NOMO-1 treated with dmso at 0.1 percent for 144 hours (cell line): ENCODE measurements at regions not wholly inside any gene's neighbourhood (a gene's known extent, or its start where the extent isn't known, plus 50 kb on each side); places are given as distances from the start of the nearest gene placed in this dataset.

Experiments
- DNase-seq: peaks from one replicate; lab custom pipeline; 2025; ENCODE audit not compliant: unreplicated experiment; lab: John Stamatoyannopoulos, UW

DNA sequence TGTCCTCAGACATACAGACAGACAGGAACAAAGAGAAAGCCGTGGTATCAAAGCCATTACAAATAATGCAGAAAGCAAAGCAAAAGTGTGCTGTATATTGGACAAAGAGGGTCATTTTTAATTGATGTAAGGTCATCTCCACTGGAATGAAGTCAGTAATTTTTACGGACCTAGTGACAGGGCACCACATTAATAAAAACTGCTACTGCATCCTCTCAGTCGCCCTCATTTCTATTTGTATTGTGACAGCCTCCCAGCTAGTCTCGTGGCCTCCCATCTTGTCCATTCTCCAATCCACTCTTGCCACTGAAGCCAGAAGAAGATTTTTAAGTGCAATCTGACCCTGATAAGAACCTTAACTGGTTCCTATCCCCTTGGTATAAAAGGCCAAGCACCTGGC lies 132.4 kb downstream of the NUAK1 start:
- DNase-seq: no peak

DNA sequence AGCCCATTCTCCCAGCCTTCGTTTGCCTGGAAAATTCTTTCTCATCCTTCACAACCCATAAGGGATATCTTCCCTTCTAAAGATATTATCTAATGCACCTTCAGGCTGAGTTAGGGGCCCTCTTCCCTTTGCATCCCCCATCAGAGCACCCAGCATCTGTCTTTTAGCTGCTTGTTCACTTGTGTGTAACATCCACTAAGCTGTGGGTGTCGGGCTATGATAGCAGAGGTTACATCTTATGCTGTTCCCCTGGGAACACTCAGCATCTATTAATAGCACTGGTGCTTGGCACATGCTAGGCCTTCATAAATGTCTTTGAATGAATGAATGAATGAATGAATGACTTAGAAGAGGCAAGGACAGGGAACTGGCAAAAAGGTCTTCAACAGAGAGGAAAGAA lies 131.8 kb downstream of the NUAK1 start:
- DNase-seq: no peak

DNA sequence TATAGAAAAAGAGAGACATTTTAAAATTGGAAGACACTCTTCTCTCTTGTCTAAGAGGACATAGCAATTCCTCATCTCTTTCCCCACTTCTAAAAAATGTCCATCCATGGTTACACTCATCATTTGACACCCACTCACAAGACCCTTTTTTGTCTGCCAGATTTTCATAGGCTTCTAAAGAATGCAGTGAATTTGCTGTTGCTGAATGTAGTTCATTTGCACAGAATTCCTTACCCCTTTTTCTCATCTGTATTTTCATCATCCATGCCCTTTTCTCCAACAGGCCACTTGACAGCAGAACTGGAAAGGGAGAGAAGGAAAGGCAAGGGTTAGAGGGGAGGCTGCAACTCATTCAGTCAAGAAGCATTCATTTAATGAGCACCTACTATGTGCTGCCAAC lies 128.0 kb downstream of the NUAK1 start:
- DNase-seq: no peak
